ENCODE measurements at regions not wholly inside any gene's neighbourhood (a gene's known extent, or its start where the extent isn't known, plus 50 kb on each side); places are given as distances from the start of the nearest gene placed in this dataset.
A peak's percentile ranks its signal among the peaks of the same experiment; 100 is the strongest.

GRCh38 chr9:108078811-108079210 is 589.2 kb upstream of the KLF4 start:
- Histone ChIP-seq H3K36me3 (replicated peaks in 1 of 2) (no peaks in the 10 kb centered on the region), H3K27ac (no peak overlapping the region), H3K27me3 (no peaks in the 10 kb centered on the region), H3K4me1 (replicated peaks in 1 of 2) (no peaks in the 10 kb centered on the region), H3K9me3 (replicated peaks in 1 of 3) (no peaks in the 10 kb centered on the region), H3K4me3 (no peak overlapping the region)
- no peak for TF ChIP-seq POLR2A (IDR thresholded peaks at IDR 0.05)
- no peak for TF ChIP-seq CTCF (IDR thresholded peaks at IDR 0.05)
- peak in 4 of 7 donors; percentile 14 to 30 (median 21) for DNase-seq
- intact Hi-C loops (cut with DNase I), result no loop called here
- WGBS, 4 donors, result 77 to 90% (median 83%) methylated on average over 2 of the region's 2 CpGs

DNA sequence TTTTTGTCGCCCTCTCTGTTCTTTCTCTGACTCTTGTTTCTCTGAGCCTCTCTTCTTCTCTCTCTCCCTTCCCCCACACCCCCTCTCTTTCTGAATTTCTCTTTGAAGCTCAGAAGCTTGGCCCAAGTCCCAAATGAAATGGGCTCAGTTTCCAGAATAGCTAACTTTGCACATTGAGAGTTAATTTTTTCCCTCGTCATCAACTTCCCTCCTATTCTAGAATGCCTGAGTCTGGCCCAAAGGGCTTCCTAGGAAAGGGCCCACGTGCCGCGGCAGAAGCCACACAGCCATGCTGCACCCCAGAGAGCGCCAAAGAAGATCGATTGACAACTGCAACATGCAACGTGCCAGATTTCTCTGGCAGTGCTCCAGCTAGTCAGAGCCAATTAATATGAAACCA is 588.8 kb upstream of the KLF4 start:
- no peaks in the 10 kb centered on the region for H3K27me3 ChIP-seq
- peak in 1 of 7 donors; percentile 5 for DNase-seq
- H3K36me3 ChIP-seq (replicated peaks in 1 of 2), result no peaks in the 10 kb centered on the region
- no peak overlapping the region for H3K4me3 ChIP-seq
- H3K27ac ChIP-seq, result no peak overlapping the region
- H3K4me1 ChIP-seq (replicated peaks in 1 of 2), result no peaks in the 10 kb centered on the region
- 64 to 82% (median 73%) methylated on average over 8 of the region's 8 CpGs for WGBS, 4 donors
- TF ChIP-seq CTCF (IDR thresholded peaks at IDR 0.05), result no peak
- no peak for TF ChIP-seq POLR2A (IDR thresholded peaks at IDR 0.05)
- intact Hi-C loops (cut with DNase I), result no loop called here
- no peaks in the 10 kb centered on the region for H3K9me3 ChIP-seq (replicated peaks in 1 of 3)

GRCh38 chr9:108077556-108077955 is 588.0 kb upstream of the KLF4 start:
- Histone ChIP-seq H3K27ac (no peak overlapping the region), H3K4me1 (replicated peaks in 1 of 2) (no peaks in the 10 kb centered on the region), H3K9me3 (replicated peaks in 1 of 3) (no peaks in the 10 kb centered on the region), H3K36me3 (replicated peaks in 1 of 2) (no peaks in the 10 kb centered on the region), H3K4me3 (no peak overlapping the region), H3K27me3 (no peaks in the 10 kb centered on the region)
- TF ChIP-seq CTCF (IDR thresholded peaks at IDR 0.05) (no peak), POLR2A (IDR thresholded peaks at IDR 0.05) (no peak)
- 88 to 91% (median 89%) methylated on average over 10 of the region's 10 CpGs for WGBS, 4 donors
- no peak for DNase-seq
- intact Hi-C loops (cut with DNase I), result no loop called here

GRCh38 chr9:108074900-108075299 is 585.3 kb upstream of the KLF4 start:
- DNase-seq, result no peak
- H3K9me3 ChIP-seq (replicated peaks in 1 of 3), result no peaks in the 10 kb centered on the region
- 83 to 94% (median 87%) methylated on average over 5 of the region's 5 CpGs for WGBS, 4 donors
- no peaks in the 10 kb centered on the region for H3K4me1 ChIP-seq (replicated peaks in 1 of 2)
- no peak overlapping the region for H3K4me3 ChIP-seq
- TF ChIP-seq POLR2A (IDR thresholded peaks at IDR 0.05) (no peak), CTCF (IDR thresholded peaks at IDR 0.05) (no peak)
- H3K36me3 ChIP-seq (replicated peaks in 1 of 2), result no peaks in the 10 kb centered on the region
- intact Hi-C loops (cut with DNase I), result no loop called here
- H3K27me3 ChIP-seq, result no peaks in the 10 kb centered on the region
- no peak overlapping the region for H3K27ac ChIP-seq

Data from adrenal gland (tissue), 9 donors.